Common myeloid progenitor, CD34-positive (primary cell): ENCODE measurements at regions not wholly inside any gene's neighbourhood (a gene's known extent, or its start where the extent isn't known, plus 50 kb on each side); places are given as distances from the start of the nearest gene placed in this dataset.

Experiments
- CTCF ChIA-PET: fragments of 350-600 bp; sonication (Branson Sonifier 250); formaldehyde crosslinking; loops from one replicate; lab custom pipeline; 2021; ENCODE audit warnings: antibody characterized with exemption; lab: Charles Lee
- POLR2A ChIA-PET: fragments of 350-600 bp; sonication (Branson Sonifier 250); formaldehyde crosslinking; loops from one replicate; lab custom pipeline; 2021; ENCODE audit warnings: antibody characterized with exemption; lab: Charles Lee
- DNase-seq, 3 donors: peaks; one replicate each; pipeline versions ENCODE4 v3.0.0 to v3.0.0-alpha.2; 2013
- H3K27ac ChIP-seq, 2 experiments: 1 replicate in 1 of 2; 2 replicates in 1 of 2; pipeline ENCODE4 v1.7.0; 2013; ENCODE audit warnings: inconsistent platforms in 2 of 2, low read length in 2 of 2, mild to moderate bottlenecking in 2 of 2, low read depth in 1 of 2, moderate library complexity in 1 of 2; ENCODE audit not compliant: severe bottlenecking in 2 of 2, insufficient read depth in 1 of 2, poor library complexity in 1 of 2
- H3K27me3 ChIP-seq, 5 experiments: replicated peaks in 2 of 5; 1 replicate in 3 of 5; 2 replicates in 2 of 5; pipeline versions ENCODE4 v1.6.1 to v1.7.0; 2013; ENCODE audit warnings: low read length in 4 of 5, mild to moderate bottlenecking in 2 of 5, moderate library complexity in 2 of 5, inconsistent platforms in 1 of 5; ENCODE audit not compliant: insufficient read depth in 5 of 5, control insufficient read depth in 4 of 5
- H3K36me3 ChIP-seq, 4 experiments: 1 replicate in 2 of 4; 2 replicates in 2 of 4; pipeline versions ENCODE4 v1.6.1 to v1.7.0; 2013; ENCODE audit warnings: low read length in 3 of 4, control low read depth in 1 of 4, mild to moderate bottlenecking in 1 of 4; ENCODE audit not compliant: control insufficient read depth in 4 of 4, insufficient read depth in 4 of 4
- H3K4me1 ChIP-seq, 4 experiments: 1 replicate in 3 of 4; 2 replicates in 1 of 4; pipeline versions ENCODE4 v1.6.1 to v1.7.1; 2013; ENCODE audit warnings: low read length in 3 of 4, mild to moderate bottlenecking in 3 of 4, control low read depth in 1 of 4, inconsistent platforms in 1 of 4, moderate library complexity in 1 of 4; ENCODE audit not compliant: control insufficient read depth in 4 of 4, insufficient read depth in 4 of 4; ENCODE audit errors: control extremely low read depth in 1 of 4
- H3K4me3 ChIP-seq, 7 experiments: 1 replicate in 4 of 7; 2 replicates in 3 of 7; pipeline versions ENCODE4 v1.5.1 to v1.7.0; 2013; ENCODE audit warnings: mild to moderate bottlenecking in 7 of 7, low read length in 6 of 7, moderate library complexity in 6 of 7, inconsistent platforms in 2 of 7, low read depth in 2 of 7, control low read depth in 1 of 7; ENCODE audit not compliant: insufficient read depth in 4 of 7, control insufficient read depth in 1 of 7; ENCODE audit errors: extremely low read depth in 1 of 7
- H3K9me3 ChIP-seq, 5 experiments: 1 replicate in 4 of 5; 2 replicates in 1 of 5; pipeline versions ENCODE4 v1.6.1 to v1.7.1; 2013; ENCODE audit warnings: low read length in 4 of 5, mild to moderate bottlenecking in 2 of 5, inconsistent platforms in 1 of 5, low read depth in 1 of 5, moderate library complexity in 1 of 5; ENCODE audit not compliant: control insufficient read depth in 4 of 5, insufficient read depth in 2 of 5; ENCODE audit errors: control extremely low read depth in 1 of 5
- WGBS: methylation state at CpG from one replicate; pipeline ENCODE4 v1.1.5; 2013; ENCODE audit not compliant: insufficient coverage; 5-methylcytosine and 5-hydroxymethylcytosine counted together

DNA sequence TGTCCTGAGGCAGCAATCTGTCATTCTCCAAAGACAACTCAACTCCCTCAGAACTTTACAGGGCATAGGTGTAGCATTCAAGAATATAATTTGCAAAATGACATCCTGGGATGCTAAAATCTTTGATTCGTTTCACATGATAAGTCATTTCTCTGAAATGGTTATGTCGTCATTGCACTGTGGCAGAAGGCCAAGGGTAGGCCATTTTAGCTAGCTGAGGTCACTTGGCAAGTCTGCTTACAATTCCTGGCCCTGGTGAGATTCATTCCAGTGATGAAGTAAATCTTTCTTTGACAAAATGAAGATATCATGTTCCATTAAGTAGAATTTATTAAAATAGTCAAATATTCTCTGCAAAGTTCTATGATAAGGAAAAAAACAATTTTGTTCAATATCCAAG, 1410.3 kb upstream of the LRRTM1 start:
- 95% methylated on average over 2 of the region's 2 CpGs for WGBS
- Histone ChIP-seq H3K9me3 (peaks cover 0 to 7% (median 3%) of the 10 kb centered on the region in 5 experiments), H3K27me3 (no peaks in the 10 kb centered on the region), H3K4me1 (no peaks in the 10 kb centered on the region), H3K4me3 (no peak overlapping the region), H3K36me3 (no peaks in the 10 kb centered on the region), H3K27ac (no peak overlapping the region)
- DNase-seq, result no peak
- ChIA-PET POLR2A (no interaction called here), CTCF (no interaction called here)

DNA sequence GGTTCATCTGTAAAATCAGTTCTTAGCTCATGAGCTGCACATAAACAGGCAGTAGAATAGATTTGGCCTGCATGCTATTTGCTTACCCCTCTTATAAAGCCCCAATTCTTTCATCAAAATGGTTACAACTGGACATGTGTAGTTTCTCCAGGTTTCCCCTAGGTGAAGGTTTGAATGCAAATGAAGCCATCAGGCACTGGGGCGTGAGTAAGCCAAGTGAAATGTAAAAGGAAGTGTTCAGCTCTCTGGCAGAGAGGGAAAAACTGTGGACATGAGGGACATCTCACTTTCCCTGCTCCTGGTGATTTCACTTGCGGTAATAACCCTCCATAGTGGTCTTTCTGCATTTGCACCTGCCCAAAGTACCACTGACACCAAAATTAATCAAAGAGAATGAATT, 1402.3 kb upstream of the LRRTM1 start:
- no peaks in the 10 kb centered on the region for H3K27me3 ChIP-seq
- DNase-seq, result no peak
- no peak overlapping the region for H3K4me3 ChIP-seq
- POLR2A ChIA-PET, result no interaction called here
- no peaks in the 10 kb centered on the region for H3K36me3 ChIP-seq
- no peaks in the 10 kb centered on the region for H3K4me1 ChIP-seq
- 100% methylated on average over 1 of the region's 2 CpGs for WGBS
- CTCF ChIA-PET, result no interaction called here
- peaks cover 0 to 3% (median 0%) of the 10 kb centered on the region in 5 experiments for H3K9me3 ChIP-seq
- H3K27ac ChIP-seq, result no peak overlapping the region

DNA sequence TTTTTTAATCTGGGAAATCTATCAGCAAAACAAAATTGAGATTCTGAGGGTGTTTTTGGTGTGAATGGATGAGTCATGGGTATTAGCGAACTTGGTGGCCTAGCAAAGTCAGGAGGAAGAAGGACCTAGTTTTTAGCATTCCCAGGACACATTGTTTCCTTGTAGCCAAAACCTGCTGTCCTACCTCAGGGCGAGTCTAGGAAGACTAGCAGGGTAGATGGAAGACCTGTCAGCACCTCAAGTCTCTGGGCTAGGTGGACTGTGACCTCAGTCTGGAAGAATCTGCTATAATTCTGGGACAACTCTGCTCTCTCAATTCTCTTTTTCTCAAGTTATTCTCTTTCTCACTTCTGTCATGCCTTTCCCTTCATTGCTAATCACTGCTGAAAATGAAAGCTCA, 1399.3 kb upstream of the LRRTM1 start:
- POLR2A ChIA-PET, result no interaction called here
- Histone ChIP-seq H3K4me1 (no peaks in the 10 kb centered on the region), H3K27ac (no peak overlapping the region), H3K4me3 (no peak overlapping the region), H3K27me3 (no peaks in the 10 kb centered on the region), H3K9me3 (peaks cover 0 to 3% (median 0%) of the 10 kb centered on the region in 5 experiments), H3K36me3 (no peaks in the 10 kb centered on the region)
- 100% methylated on average over 2 of the region's 2 CpGs for WGBS
- DNase-seq, result no peak
- CTCF ChIA-PET, result no interaction called here

DNA sequence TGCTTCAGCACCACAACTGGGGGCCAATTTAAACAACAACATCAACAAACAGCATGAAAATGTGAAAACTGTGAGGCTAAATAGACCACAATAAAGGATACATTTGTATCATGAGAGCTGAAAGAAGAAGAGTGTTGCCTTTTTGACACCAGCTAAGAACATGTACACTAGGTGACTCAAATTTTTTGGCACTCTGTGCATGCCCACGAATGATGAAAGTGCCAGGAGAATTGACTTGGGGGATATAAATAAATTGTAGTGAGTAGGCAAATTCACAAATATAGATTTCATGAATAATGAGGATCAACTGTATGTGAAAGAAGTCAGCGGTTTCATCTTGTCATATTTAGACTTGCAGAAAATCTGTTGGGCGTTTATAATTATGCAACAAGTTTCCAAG, 1388.0 kb upstream of the LRRTM1 start:
- no peaks in the 10 kb centered on the region for H3K36me3 ChIP-seq
- ChIA-PET POLR2A (no interaction called here), CTCF (no interaction called here)
- H3K4me1 ChIP-seq, result no peaks in the 10 kb centered on the region
- DNase-seq, result no peak
- H3K4me3 ChIP-seq, result no peak overlapping the region
- no peaks in the 10 kb centered on the region for H3K27me3 ChIP-seq
- peaks cover 0 to 7% (median 0%) of the 10 kb centered on the region in 5 experiments for H3K9me3 ChIP-seq
- WGBS, result 80% methylated on average over 3 of the region's 3 CpGs
- no peak overlapping the region for H3K27ac ChIP-seq

DNA sequence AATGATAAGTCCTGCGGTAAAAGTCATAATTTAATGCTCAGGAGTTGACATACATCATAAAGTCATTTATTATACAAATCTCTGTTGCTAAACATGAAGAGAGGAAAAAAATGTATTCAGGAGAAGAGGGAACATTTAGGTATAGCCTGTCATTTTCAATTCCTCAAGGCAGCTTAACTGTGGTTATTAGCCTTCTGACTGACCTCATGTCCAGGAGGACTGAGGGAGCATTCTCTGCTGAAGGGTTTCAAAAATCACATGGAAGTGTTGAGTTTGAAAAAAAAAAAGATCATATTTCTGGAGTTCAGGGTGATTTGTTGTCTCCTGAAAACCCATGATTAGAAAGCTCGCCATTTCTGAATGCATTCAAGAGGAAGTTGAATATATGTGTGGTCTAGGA, 1371.1 kb upstream of the LRRTM1 start:
- no peaks in the 10 kb centered on the region for H3K36me3 ChIP-seq
- H3K4me1 ChIP-seq, result peaks cover 15 to 58% (median 28%) of the 10 kb centered on the region in 4 experiments
- peak; percentile 9 to 67 (median 37) for DNase-seq
- peak overlapping the region in 1 of 7 experiments; percentile 19 for H3K4me3 ChIP-seq
- ChIA-PET POLR2A (no interaction called here), CTCF (no interaction called here)
- peak overlapping the region in 1 of 2 experiments; percentile 23 for H3K27ac ChIP-seq
- WGBS, result no CpG with 5 or more reads among the region's 2 CpGs
- H3K27me3 ChIP-seq, result no peaks in the 10 kb centered on the region
- no peaks in the 10 kb centered on the region for H3K9me3 ChIP-seq

DNA sequence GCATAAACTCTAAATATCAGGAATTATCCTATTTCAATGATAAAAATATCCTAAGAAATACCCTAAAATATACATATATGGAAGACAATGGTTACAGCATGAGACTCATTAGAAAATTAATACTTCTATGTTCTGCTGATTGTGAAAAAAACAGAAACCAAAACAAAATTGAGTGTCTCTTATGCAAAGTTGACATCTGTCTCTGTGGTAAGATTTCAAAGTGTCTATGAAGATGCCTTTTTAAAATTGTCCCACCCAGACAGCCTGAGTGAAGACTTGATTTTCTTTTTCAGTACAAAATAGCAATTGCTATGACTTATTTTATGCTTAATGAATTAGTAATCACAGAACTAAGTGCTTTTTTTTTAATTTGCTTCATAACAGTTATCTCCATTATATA, 1368.4 kb upstream of the LRRTM1 start:
- H3K27ac ChIP-seq, result peak overlapping the region; percentile 61 to 81
- H3K36me3 ChIP-seq, result no peaks in the 10 kb centered on the region
- no peaks in the 10 kb centered on the region for H3K27me3 ChIP-seq
- peak overlapping the region in 4 of 7 experiments; percentile 22 to 73 (median 47) for H3K4me3 ChIP-seq
- no peaks in the 10 kb centered on the region for H3K9me3 ChIP-seq
- ChIA-PET POLR2A (no interaction called here), CTCF (no interaction called here)
- peak; percentile 8 to 71 (median 59) for DNase-seq
- peaks cover 15 to 68% (median 29%) of the 10 kb centered on the region in 4 experiments for H3K4me1 ChIP-seq

DNA sequence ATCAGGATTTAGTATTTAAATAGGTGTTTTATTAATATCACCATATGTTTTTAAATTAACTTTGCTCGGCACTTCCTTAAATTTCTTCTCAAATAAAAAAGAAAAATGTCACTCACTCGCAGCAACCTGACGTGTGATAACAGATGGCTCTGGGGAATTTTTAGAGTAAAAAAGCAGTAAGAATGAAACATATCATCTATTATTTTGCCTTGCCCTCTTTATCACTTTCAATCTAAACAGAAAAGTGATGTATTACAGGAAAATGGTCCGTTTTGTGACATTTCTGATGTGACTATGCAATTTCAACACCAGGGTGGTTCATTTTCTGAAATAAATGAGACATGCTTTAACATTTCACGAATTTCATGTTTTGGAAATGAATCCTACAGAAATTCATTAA, 1368.0 kb upstream of the LRRTM1 start:
- Histone ChIP-seq H3K27me3 (no peaks in the 10 kb centered on the region), H3K4me3 (peak overlapping the region in 4 of 7 experiments; percentile 22 to 73 (median 47)), H3K36me3 (no peaks in the 10 kb centered on the region), H3K27ac (peak overlapping the region; percentile 61 to 81), H3K9me3 (no peaks in the 10 kb centered on the region), H3K4me1 (peaks cover 15 to 68% (median 29%) of the 10 kb centered on the region in 4 experiments)
- peak; percentile 35 to 83 (median 74) for DNase-seq
- CTCF ChIA-PET, result no interaction called here
- POLR2A ChIA-PET, result no interaction called here
- no CpG with 5 or more reads among the region's 5 CpGs for WGBS
